Heart right ventricle (tissue), 16 donors: ENCODE measurements at regions not wholly inside any gene's neighbourhood (a gene's known extent, or its start where the extent isn't known, plus 50 kb on each side); places are given as distances from the start of the nearest gene placed in this dataset.

ENCODE experiments used
- ATAC-seq, 8 donors: fragments of 200-7000 bp; cut with Tn5 transposase; one replicate each; pipeline ENCODE4 v1.9.1; 2020; ENCODE audit warnings: mild to moderate bottlenecking in 8 of 8, moderate library complexity in 8 of 8, moderate number of reproducible peaks in 1 of 8
- DNase-seq, 2 donors: peaks; one replicate each; pipeline ENCODE4 v3.0.0-alpha.2; 2020
- H3K27ac ChIP-seq, 10 donors: fragments of 200-600 bp; sonication (generic) in 2 of 10; one replicate each; pipeline versions ENCODE4 v1.5.0 to v1.8.0; 2020 to 2022; ENCODE audit warnings: mild to moderate bottlenecking in 3 of 10
- H3K27me3 ChIP-seq, 7 donors: fragments of 200-600 bp; one replicate each; pipeline ENCODE4 v1.8.0; 2021 to 2022; ENCODE audit warnings: mild to moderate bottlenecking in 2 of 7
- H3K36me3 ChIP-seq, 9 donors: fragments of 200-600 bp; sonication (generic) in 1 of 9; one replicate each; pipeline versions ENCODE4 v1.5.0 to v1.8.0; 2020 to 2022; ENCODE audit warnings: mild to moderate bottlenecking in 2 of 9
- H3K4me1 ChIP-seq, 9 donors: fragments of 200-600 bp; sonication (generic) in 1 of 9; one replicate each; pipeline versions ENCODE4 v1.5.0 to v1.8.0; 2020 to 2022; ENCODE audit warnings: mild to moderate bottlenecking in 4 of 9
- H3K4me3 ChIP-seq, 10 donors: fragments of 200-600 bp; sonication (generic) in 2 of 10; one replicate each; pipeline versions ENCODE4 v1.5.0 to v1.8.0; 2020 to 2022; ENCODE audit warnings: mild to moderate bottlenecking in 7 of 10, moderate library complexity in 2 of 10
- H3K9me3 ChIP-seq, 11 donors: fragments of 200-600 bp in 10 of 11; sonication (generic) in 2 of 11; one replicate each; pipeline versions ENCODE4 v1.5.0 to v1.8.0; 2013 to 2022; ENCODE audit warnings: mild to moderate bottlenecking in 2 of 11, control low read depth in 1 of 11, moderate library complexity in 1 of 11
- WGBS, 2 donors: extraction: QIAGEN DNeasy Blood & Tissue Kit; methylation state at CpG; one replicate each; pipeline ENCODE4 v1.1.7; 2013; ENCODE audit warnings: inconsistent platforms in 1 of 2; 5-methylcytosine and 5-hydroxymethylcytosine counted together
- intact Hi-C, 10 donors: fragments of 100-400 bp; cut with DNase I; formaldehyde crosslinking; loops; one replicate each; pipeline versions ENCODE4 v1.11.1 to v1.14.2; 2022
- TF ChIP-seq, protein P1 (sequence below), 9 donors: fragments of 200-600 bp; sonication (generic) in 2 of 9; IDR thresholded peaks; one replicate each; pipeline versions ENCODE4 v1.5.0 to v1.8.0; 2021 to 2022; ENCODE audit warnings: antibody characterized with exemption in 9 of 9, mild to moderate bottlenecking in 5 of 9, moderate library complexity in 1 of 9
- donor health status: Arrhythmogenic right ventricular cardiomyopathy.
- donor health status: ischemic (EF 13 %, LVEDD 7.1; RV severe dilation, severe dysfunction).
- donor health status: healthy with polysubstance abuse.
- donor health status: DM: no; HTN: yes; CAD: no.
- donor health status: DM: no; HTN: no; CAD: no.
- donor health status: ischemic (EF 25% LVEDD 6.9; RV normal size, moderate dysfunction).
- donor health status: ischemic (EF 25% LVEDD 5.7; RV mildly dilated, moderate dysfunction).
- donor health status: healthy.
- donor health status: DM: yes; HTN: yes; CAD: no.
- donor health status: Ischemic cardiomyopathy.
- donor health status: ischemic (EF 35%, LVEDD 5.7; RV mildly dilated, moderate dysfunction).
- donor health status: nonischemic (EF 11% LVEDD 7.7; RV severe dilation, severe dysfunction).
- donor health status: DM: yes; HTN: yes; CAD: no.
- donor health status: PGD.
- donor health status: ischemic (EF 29% LVEDD 5.4; RV normal size, mild dysfunction).
- donor health status: nonischemic (EF 23%, LVEDD 6.1; RV moderate dilation, normal function).

DNA sequence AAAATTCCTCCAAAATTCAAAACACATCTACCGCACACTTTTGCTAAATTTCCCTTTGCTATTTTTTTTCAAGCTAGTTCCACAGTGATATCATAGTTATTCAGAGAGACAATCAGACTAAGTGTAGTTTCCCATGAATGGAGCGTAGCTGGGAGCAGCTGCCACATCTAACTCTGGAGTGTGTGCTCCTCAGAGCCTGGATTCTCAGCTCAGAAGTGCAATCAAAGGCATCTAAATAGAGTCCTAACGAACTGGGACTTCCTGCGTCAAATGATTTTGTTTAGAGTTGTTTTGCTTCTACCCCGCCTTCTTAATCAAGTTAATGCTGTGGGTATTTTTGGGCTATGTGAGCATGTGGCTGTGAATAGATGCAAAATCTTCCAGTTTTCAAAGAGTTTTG is 160.3 kb downstream of the TMEM18 start:
- Histone ChIP-seq H3K36me3 (no peaks in the 10 kb centered on the region), H3K27me3 (peaks cover 0 to 23% (median 5%) of the 10 kb centered on the region in 7 donors), H3K27ac (no peak overlapping the region), H3K4me3 (no peak overlapping the region), H3K9me3 (no peaks in the 10 kb centered on the region), H3K4me1 (no peaks in the 10 kb centered on the region)
- intact Hi-C loops: no loop called here
- ATAC-seq (no peak), DNase-seq (no peak)
- 72 to 75% methylated on average over 5 of the region's 5 CpGs for WGBS, 2 donors
- TF ChIP-seq, protein P1, sequence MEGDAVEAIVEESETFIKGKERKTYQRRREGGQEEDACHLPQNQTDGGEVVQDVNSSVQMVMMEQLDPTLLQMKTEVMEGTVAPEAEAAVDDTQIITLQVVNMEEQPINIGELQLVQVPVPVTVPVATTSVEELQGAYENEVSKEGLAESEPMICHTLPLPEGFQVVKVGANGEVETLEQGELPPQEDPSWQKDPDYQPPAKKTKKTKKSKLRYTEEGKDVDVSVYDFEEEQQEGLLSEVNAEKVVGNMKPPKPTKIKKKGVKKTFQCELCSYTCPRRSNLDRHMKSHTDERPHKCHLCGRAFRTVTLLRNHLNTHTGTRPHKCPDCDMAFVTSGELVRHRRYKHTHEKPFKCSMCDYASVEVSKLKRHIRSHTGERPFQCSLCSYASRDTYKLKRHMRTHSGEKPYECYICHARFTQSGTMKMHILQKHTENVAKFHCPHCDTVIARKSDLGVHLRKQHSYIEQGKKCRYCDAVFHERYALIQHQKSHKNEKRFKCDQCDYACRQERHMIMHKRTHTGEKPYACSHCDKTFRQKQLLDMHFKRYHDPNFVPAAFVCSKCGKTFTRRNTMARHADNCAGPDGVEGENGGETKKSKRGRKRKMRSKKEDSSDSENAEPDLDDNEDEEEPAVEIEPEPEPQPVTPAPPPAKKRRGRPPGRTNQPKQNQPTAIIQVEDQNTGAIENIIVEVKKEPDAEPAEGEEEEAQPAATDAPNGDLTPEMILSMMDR (IDR thresholded peaks at IDR 0.05): no peak

DNA sequence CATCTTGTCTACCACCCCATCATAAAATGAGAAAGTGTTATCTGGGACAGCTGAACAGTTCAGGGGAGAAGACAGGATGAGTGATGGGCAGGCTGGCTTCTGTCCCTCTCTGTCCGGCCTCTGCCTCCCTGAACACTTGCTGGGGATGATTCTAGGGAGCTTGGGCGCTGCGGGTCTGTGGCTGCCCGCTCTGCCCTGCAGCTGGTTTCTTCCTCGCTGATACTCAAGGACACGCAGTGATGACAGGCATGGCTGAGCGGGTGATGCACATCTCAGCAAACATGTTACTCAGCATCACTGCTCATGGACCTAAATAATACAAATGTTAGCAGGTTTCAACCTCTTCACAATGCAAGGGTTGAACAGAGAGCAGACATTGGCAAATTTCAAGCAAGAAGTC is 161.1 kb downstream of the TMEM18 start:
- 79 to 83% methylated on average over 7 of the region's 7 CpGs for WGBS, 2 donors
- intact Hi-C loops: no loop called here

DNA sequence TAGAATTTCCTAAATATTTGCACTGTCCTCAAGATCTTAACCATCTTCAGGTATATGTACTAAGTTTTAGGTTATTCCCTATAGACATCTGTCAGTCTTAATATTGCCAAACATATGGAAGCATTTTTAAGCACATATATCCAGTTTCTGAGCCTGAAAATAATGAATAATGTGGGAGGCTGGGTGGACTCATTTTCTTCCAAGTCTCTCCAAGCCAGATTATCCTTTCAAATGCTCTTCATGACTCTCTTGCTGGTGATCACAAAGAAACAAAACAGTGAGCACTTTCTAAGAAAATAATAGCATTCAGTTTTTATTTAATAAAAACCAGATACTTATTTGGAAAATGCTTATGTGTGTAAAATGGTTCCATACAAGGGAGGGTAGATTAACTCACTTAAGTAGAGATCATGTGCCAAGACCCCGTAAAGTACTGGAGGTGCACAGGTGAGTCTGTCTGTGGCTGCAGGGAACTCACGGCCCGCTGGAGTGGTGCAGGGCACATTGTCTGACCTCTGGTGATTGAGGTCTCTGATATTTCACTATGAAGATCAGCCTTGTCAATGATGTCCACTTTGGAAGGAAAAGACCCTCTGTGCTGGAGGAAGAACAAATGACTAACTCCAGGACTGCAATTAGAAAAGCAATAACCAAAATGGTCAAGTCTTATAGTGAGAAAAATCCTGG is 161.6 kb downstream of the TMEM18 start:
- Histone ChIP-seq H3K9me3 (no peaks in the 10 kb centered on the region), H3K27me3 (peaks cover 0 to 23% (median 5%) of the 10 kb centered on the region in 7 donors), H3K27ac (no peak overlapping the region), H3K4me1 (no peaks in the 10 kb centered on the region), H3K4me3 (no peak overlapping the region), H3K36me3 (no peaks in the 10 kb centered on the region)
- ATAC-seq (no peak), DNase-seq (no peak)
- WGBS, 2 donors: 74 to 85% methylated on average over 3 of the region's 3 CpGs
- TF ChIP-seq, protein P1 (IDR thresholded peaks at IDR 0.05): no peak
- intact Hi-C loops: no loop called here

More for the DNA sequence above, 161.1 kb downstream of the TMEM18 start:
- Histone ChIP-seq H3K4me3 (no peak overlapping the region), H3K9me3 (no peaks in the 10 kb centered on the region), H3K27ac (no peak overlapping the region), H3K4me1 (no peaks in the 10 kb centered on the region), H3K27me3 (peaks cover 0 to 23% (median 5%) of the 10 kb centered on the region in 7 donors), H3K36me3 (no peaks in the 10 kb centered on the region)
- DNase-seq: no peak
- TF ChIP-seq, protein P1 (IDR thresholded peaks at IDR 0.05): no peak
- ATAC-seq: no peak

DNA sequence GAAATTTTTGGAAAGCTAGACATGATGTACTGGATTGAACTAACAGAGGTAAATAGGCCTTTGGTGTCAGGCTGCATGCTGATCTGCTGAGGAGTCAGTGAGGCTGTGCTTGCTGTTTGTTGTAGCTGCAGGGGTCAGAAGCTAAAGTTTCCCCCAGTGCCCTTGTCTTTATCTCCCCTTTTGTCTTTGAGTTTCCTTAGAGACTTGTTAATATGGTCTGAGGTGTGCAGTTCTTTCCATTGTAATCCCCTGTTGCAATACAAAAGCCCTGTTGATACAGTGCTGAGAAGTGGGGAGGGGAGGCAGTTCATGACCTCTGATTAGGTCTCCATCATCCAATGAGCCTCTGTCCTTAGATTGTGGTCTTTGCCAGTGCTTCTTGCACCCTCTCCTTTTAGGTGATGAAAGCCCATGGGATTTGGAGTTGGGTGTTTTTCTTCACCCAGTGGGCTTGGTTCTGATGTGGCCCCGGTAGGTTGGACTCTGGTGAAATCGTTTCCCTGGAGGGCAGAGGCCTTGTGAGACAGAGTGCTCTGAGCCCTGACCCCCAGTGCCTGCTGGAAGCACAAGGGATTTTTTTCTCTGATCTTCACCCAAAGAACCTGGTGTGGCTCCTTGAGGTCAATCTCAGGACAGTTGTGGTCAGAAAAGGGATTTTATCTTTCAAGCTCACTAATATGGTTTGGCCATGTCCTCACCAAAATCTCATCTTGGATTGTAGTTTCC is 163.1 kb downstream of the TMEM18 start:
- no peaks in the 10 kb centered on the region for H3K36me3 ChIP-seq
- intact Hi-C loops: no loop called here
- H3K9me3 ChIP-seq: no peaks in the 10 kb centered on the region
- DNase-seq: no peak
- H3K27ac ChIP-seq: no peak overlapping the region
- no peak for ATAC-seq
- no peak overlapping the region for H3K4me3 ChIP-seq
- TF ChIP-seq, protein P1 (IDR thresholded peaks at IDR 0.05): no peak
- no peaks in the 10 kb centered on the region for H3K4me1 ChIP-seq
- 59 to 79% methylated on average over 2 of the region's 2 CpGs for WGBS, 2 donors
- H3K27me3 ChIP-seq: peaks cover 0 to 10% (median 4%) of the 10 kb centered on the region in 7 donors
